ENCODE measurements at regions not wholly inside any gene's neighbourhood (a gene's known extent, or its start where the extent isn't known, plus 50 kb on each side); places are given as distances from the start of the nearest gene placed in this dataset.
"Not testable (repeated sequence)": the region's sequence is repeated elsewhere in the genome, so short reads cannot be mapped to it uniquely, and the experiment has no call there.

DNA sequence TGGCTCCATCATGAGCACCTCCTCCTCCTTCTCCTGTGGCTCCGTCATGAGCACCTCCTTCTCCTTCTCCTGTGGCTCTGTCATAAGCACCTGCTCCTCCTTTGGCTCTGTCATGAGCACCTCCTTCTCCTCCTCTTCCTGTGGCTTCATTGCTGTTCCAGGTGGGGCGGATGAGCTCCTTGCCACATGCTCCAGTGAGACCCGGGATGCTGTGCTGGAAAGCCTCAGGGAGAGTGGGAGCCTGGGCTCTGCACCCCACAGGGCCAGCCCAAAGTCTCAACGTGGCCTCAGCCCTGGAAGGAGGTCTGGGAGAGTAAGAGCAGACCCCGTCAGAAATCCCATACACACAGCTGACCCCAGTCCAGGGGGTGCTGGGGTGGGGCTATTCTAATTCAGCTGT lies 380.7 kb downstream of the TCERG1L start:
- DNase-seq: no peak

GRCh38 chr10:130931256-130931655 lies 380.3 kb downstream of the TCERG1L start:
- no peak for DNase-seq

DNA sequence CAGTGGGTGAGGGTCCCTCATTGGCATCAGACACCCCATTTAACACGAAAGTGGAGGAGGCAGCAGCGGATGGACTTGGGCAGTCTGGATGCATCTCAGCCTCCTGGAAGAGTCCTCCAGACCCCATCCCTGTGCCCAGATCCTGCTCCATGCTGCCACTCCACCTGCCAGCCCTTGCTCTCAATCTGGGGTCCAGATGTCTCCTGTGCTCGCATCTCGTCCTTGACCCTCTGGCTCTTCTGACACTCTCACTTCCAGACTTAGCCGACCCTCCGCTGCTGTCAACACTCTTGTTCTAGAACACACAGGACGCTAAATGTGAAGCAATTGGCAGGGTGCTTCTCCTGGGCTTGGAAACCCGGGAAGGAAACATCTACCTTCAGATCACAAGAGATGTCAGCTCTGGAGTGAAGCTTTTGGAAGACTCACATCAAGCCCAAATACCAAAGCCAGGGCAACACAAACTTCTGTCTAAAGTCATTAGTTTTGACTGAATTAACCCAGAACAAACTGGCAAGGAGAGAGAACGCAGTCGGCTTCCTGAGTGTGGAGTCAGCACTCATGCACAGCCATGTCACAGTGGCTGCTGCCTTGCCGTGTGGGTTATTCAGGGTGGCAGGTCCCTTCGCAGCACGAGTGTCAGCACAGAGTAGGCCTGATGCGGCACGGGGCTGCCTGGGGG lies 379.1 kb downstream of the TCERG1L start:
- DNase-seq: no peak

DNA sequence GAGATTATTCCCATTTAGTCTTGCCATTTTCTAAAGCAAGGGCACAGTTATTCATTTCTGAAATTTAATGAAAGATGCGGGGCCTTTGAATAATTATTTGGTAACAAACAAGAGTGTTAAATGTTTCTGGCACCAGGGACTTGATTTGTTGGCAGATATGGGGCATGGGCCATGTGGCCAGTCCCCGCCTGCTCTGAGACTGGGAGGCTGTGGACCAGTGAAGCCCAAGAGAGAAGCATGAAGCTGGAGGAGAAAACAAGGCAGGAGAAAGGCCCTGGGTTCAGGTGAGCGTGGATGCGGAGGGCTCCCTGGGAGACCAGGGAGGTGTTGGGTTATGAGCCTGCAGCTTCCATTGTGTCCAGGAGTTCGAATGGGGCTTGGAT lies 378.5 kb downstream of the TCERG1L start:
- DNase-seq: no peak

DNA sequence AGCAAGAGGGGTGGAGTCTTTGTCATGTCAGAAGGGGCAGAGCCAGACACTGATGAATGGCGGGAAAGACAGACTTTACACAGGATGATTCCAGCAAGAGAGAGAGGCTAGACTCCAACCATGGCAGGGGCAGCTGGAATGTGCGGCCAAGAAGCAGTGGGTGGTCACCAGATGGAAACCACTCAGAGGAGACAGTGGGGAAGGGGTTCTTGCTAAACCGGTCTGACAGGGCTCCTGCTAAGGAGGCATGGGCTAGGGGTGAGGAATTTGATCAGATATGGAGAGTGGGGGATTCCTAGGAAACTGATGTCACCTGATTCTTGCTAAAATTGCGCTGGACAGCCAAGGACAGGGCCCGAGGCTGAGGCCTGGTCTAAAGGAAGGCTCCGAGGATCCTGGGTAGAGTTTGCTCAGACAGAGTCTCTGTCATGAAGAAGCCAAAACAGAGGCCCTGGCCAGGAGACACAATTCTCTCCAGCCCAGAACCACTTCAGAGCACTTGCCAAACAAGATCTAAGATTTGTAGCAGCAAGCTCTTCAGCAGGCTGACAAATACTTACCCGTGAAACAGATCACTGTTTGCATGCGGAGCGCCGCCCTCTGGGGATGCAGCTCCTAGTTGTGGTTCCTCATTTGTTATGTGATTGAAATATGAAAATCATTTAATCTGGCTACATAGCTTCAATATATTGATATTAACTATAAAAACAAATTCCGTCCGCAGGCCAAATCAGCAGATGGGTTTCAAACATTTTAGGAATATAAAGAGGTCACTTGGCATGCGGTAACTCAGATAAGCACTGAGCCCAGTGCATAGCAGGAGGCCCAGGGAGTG lies 377.0 kb downstream of the TCERG1L start:
- no peak for DNase-seq

DNA sequence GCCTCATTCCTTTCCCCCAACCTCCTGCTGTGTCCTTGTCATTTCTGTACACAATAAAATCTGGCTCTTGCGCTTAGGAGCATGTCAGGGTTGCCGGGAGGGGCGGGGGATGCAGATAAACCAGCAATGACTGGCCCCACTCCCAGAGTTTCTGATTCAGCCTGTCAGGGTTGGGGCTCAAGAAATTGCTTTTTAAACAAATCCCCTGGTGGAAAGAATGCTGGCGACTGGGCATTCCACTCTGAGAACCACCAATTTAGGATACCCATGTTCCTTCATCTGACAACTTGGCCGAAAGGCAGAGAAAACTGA lies 376.4 kb downstream of the TCERG1L start:
- no peak for DNase-seq

DNA sequence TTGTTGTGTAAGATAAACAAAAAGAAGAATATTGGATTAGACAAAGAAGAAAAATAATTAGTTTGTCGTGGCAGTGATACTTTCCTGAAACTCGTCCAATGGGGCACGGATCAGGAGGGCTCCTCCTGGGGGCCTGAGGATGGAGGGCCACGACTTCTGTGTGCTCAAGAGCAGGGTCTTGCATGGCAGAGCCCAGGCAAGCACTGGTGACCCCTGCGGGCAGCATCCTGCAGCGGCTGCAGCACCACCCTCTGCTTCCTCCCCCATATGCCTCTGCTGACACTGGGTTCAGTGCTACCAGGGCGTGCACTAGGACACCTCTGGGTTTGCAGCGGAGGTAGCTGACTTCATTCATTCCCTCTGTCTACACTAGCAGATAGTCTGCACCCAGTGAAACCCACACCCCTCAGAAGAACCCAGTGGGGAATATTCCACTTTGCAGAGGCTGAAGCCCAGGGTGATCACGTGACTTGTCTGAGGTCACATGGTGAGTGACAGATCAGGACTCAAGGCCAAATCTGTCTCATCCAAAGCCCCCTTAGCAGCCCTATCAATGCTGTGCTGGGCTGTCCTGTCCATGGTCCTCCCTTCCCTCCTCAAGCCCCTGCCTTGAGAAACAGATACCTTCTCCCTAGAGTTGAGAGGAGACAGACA lies 375.5 kb downstream of the TCERG1L start:
- no peak for DNase-seq

DNA sequence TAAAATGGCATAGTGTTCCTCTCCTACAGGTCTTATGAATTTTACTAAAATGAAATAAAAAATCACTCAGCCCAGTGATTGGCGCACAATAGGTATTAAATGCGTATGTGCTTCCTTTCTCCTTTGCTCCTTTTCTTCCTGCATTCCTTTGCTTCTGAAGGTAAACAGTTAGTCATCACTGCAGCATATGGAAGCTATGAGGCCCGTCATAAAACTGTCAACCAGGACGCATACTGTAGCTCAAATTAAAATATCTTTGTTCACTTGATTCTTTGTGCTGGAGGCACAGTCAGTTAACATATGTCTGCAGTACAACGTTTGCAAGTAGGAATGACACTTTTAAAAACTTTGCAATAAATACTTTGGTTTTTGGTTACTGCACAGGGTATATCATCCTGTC lies 374.7 kb downstream of the TCERG1L start:
- DNase-seq: no peak

GRCh38 chr10:130938051-130938450 lies 373.5 kb downstream of the TCERG1L start:
- DNase-seq: no peak

GRCh38 chr10:130938891-130939290 lies 372.6 kb downstream of the TCERG1L start:
- DNase-seq: not testable (repeated sequence)

DNA sequence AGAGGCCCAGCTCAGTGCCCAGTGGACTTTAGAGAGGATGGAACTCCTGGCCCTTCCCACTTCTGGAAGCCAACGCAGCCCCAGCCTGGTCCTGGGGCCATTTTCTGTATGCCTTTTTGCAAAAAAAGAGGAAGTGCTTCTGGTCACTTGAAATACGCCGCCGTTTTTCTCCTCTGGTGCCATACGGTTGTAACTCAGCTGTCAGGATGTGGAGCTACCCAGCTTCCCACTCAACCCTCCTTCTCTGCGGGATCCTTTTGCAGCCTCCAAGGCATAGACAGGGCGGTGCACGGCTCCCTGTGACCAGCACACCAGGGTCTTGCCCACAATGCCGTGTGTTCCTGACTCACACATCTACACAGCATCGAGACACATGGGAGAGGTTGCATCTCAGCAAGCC lies 369.6 kb downstream of the TCERG1L start:
- DNase-seq: no peak

DNA sequence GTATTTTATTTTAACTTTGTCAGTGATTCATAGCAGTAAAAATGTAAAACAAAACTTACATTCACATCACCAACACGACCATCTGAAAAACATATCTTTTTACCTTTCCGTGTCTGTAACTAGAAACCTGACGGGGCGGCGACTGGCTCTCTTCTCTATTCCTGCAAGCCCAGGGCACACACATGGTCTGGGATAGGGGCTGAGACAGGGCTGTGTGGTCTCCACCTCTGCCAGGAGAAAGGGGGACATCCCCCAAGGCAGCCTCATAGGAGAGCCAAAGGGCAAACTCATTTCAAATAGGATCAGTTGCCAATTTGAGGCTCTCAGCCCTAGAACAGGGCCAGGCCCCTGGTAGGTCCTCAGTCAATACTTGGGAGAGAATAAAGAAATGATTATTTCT lies 359.4 kb downstream of the TCERG1L start:
- DNase-seq: no peak

GRCh38 chr10:130954326-130954905 lies 357.1 kb downstream of the TCERG1L start:
- DNase-seq: no peak

DNA sequence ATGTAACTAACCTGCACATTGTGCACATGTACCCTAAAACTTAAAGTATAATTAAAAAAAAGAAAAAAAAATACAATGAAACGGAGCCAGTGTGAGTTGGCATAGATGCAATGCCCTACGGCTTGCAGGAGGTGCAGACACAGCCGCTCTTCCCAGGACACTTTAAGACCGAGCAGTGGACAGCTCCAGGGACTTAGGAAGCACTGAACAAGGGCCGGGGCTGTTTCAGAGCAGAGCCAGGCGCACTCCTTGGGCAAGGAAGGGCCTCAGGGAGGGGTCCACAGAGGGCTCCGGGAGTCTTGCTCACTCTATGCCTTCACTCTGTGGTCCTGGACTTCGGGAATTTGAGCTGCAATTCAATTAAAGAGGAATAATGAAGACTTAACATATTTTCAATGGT lies 355.3 kb downstream of the TCERG1L start:
- no peak for DNase-seq

- DNase-seq: no peak
Observed at GRCh38 chr10:130957423-130957822, 354.1 kb downstream of the TCERG1L start.

DNA sequence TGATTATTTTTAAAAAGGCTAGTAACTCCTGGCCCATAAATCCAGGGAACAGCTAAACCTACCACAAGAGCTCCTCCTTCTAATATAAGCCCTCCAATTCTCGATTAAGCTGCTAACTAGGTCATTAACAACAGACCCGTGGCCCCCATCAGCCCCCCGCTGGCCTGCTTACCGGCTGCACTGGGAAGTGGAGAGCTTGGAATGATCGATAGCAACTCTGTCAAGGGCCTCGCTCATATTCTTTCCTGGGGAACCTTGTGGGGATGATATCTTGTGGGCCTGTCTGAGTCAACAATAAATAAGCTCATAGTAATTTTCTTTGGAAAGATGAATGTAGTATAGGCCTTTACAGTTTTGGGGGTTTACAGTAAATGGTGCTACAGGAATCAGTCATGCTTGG lies 353.5 kb downstream of the TCERG1L start:
- DNase-seq: no peak

- DNase-seq: no peak
Observed at GRCh38 chr10:130958981-130959751, 352.4 kb downstream of the TCERG1L start.

GRCh38 chr10:130959752-130960195 lies 351.7 kb downstream of the TCERG1L start:
- DNase-seq: no peak

- no peak for DNase-seq
Observed at GRCh38 chr10:130960531-130960930, 351.0 kb downstream of the TCERG1L start.

- no peak for DNase-seq
Observed at GRCh38 chr10:130961506-130962239, 349.8 kb downstream of the TCERG1L start.

DNA sequence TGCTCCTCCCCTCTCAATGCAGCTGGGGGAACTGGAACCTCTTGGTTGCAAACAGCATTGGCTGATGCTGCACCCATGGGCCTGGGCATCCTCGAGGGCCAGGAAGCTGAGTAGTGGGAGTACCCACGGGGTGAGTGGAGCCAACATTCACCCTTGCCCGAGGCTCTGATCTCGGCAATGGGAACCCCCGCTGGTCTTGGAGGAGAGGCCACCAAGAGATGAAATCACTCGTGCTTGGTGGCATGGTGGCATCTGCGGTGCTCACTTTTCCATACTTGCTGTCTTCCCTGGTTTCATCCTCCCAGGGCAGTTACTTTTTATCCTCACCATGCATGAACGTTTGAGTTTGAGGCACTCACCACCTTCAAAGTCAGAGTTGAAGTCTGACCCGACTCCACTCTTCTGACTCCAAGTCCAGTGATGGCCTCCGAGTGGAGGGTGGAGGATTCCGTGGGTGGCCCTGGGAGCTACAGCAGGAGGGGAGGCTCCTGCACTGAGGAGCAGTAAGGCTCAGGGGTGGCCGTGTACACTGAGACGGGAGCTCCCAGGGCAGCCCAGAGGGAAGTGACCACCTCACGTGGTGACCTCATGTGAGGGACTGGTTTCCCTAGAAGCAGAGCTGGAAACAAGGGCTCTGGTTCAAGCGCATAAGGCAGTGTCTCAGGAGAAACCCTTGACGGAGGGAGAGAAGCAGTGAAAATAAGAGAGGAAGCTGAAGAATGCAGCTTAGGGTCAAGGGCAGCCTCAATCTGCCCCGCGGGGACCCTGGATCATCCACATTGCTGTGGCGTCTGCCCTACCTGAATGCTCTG lies 349.1 kb downstream of the TCERG1L start:
- no peak for DNase-seq

All from NCI-H1092 (cell line).